ENCODE measurements at regions not wholly inside any gene's neighbourhood (a gene's known extent, or its start where the extent isn't known, plus 50 kb on each side); places are given as distances from the start of the nearest gene placed in this dataset.

DNA sequence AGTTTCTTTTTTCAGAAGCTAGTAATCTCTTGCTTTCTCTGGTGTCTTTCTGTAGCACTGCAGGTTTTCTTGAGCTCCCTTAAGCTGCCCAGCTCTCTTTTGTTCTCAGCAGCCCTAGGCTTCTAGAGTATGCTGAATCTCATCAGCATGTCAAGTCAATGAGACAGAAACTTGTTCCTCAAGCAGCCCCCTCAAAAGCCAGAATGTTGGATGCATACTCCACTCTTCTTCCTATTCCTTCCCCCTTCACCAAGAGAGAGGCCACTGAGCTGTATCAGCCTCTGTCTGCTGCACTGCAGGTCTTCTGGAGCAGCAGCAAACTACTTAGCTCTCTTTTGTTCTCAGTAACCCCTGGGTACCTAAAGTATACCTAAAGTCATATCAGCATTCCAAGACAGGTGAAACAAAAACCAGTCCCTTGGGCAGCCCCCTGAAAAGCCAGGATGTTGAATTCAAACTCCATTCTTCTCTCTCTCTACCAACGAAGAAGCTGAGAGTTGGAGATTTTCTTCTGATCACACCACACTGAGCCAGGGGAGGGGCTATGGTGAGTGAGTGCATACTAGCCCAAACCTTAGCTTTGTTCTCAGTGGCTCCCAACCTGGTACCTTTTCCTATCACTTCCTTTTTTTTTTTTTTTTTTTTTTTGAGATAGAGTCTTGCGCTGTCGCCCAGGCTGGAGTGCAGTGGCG is 73.3 kb upstream of the WAC start:
- no peak for DNase-seq
- Mint-ChIP-seq H3K4me1 (ENCODE audit: low read depth, unreplicated experiment) (no peaks in the 10 kb centered on the region), H3K4me3 (ENCODE audit: unreplicated experiment) (no peak overlapping the region), H3K27ac (ENCODE audit: unreplicated experiment) (no peak overlapping the region), H3K27me3 (ENCODE audit: insufficient read depth, unreplicated experiment) (no peaks in the 10 kb centered on the region), H3K36me3 (ENCODE audit: insufficient read depth, unreplicated experiment) (no peaks in the 10 kb centered on the region), H3K9me3 (ENCODE audit: unreplicated experiment) (peaks cover 7% of the 10 kb centered on the region)
- H3K9me3 ChIP-seq = no peaks in the 10 kb centered on the region
- CTCF ChIA-PET = interaction anchor here (0.7 to 1.2 kb wide), 2 partner anchors 73 to 157 kb away, joined by 3 to 8 read pairs; partner anchors contain the start of genes MPP7 and WAC
- H3K27me3 ChIP-seq (replicated peaks; ENCODE audit: control insufficient read depth, insufficient read depth, low read length) = no peaks in the 10 kb centered on the region
- no peaks in the 10 kb centered on the region for H3K4me1 ChIP-seq
- no peak for TF ChIP-seq CTCF (IDR thresholded peaks at IDR 0.05; ENCODE audit: insufficient read depth in 1 of 2, low read depth in 1 of 2, low read length in 1 of 2, severe bottlenecking in 1 of 2, unreplicated experiment in 1 of 2)
- no TSS peak for BruUV-seq (replicated peaks)
- intact Hi-C loops (cut with micrococcal nuclease; ENCODE audit: unreplicated experiment) = no loop called here
- H3K36me3 ChIP-seq (ENCODE audit: control insufficient read depth, insufficient read depth, low read length) = no peaks in the 10 kb centered on the region
- POLR2A ChIA-PET = interaction anchor here (0.6 kb wide), 2 partner anchors 24 to 159 kb away, joined by 4 to 6 read pairs; no protein-coding TSS in a partner anchor
- no peak overlapping the region for H3K4me3 ChIP-seq (ENCODE audit: low read depth, low read length)

DNA sequence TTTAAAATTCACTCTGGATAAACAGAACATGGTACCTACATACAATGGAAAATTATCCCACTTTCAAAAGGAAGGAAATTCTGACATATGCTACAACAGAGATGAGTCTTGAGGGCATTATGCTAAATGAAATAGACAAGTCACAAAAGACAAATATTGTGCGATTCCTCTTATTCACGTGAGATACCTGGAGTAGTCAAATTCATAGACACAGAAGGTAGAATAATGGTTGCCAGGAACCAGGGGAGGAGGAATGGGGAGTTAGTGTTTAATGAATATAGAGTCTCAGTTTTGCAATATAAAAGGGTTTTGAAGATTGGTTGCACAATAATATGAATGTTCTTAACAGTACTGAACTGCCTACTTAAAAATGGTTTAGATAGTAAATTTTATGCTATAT is 69.8 kb upstream of the WAC start:
- Mint-ChIP-seq H3K4me3 (ENCODE audit: unreplicated experiment) (no peak overlapping the region), H3K4me1 (ENCODE audit: low read depth, unreplicated experiment) (no peaks in the 10 kb centered on the region), H3K36me3 (ENCODE audit: insufficient read depth, unreplicated experiment) (no peaks in the 10 kb centered on the region), H3K9me3 (ENCODE audit: unreplicated experiment) (no peaks in the 10 kb centered on the region), H3K27ac (ENCODE audit: unreplicated experiment) (no peak overlapping the region), H3K27me3 (ENCODE audit: insufficient read depth, unreplicated experiment) (no peaks in the 10 kb centered on the region)
- H3K9me3 ChIP-seq = no peaks in the 10 kb centered on the region
- H3K27me3 ChIP-seq (replicated peaks; ENCODE audit: control insufficient read depth, insufficient read depth, low read length) = no peaks in the 10 kb centered on the region
- intact Hi-C loops (cut with micrococcal nuclease; ENCODE audit: unreplicated experiment) = no loop called here
- CTCF ChIA-PET = no interaction called here
- POLR2A ChIA-PET = no interaction called here
- no peaks in the 10 kb centered on the region for H3K4me1 ChIP-seq
- no peak for TF ChIP-seq CTCF (IDR thresholded peaks at IDR 0.05; ENCODE audit: insufficient read depth in 1 of 2, low read depth in 1 of 2, low read length in 1 of 2, severe bottlenecking in 1 of 2, unreplicated experiment in 1 of 2)
- DNase-seq = no peak
- no peaks in the 10 kb centered on the region for H3K36me3 ChIP-seq (ENCODE audit: control insufficient read depth, insufficient read depth, low read length)
- H3K4me3 ChIP-seq (ENCODE audit: low read depth, low read length) = no peak overlapping the region
- no TSS peak for BruUV-seq (replicated peaks)

GRCh38 chr10:28463676-28464395 is 69.1 kb upstream of the WAC start:
- Mint-ChIP-seq H3K36me3 (ENCODE audit: insufficient read depth, unreplicated experiment) (no peaks in the 10 kb centered on the region), H3K4me1 (ENCODE audit: low read depth, unreplicated experiment) (no peaks in the 10 kb centered on the region)

More at GRCh38 chr10:28463676-28464395, 69.1 kb upstream of the WAC start:
- Histone ChIP-seq H3K9me3 (no peaks in the 10 kb centered on the region), H3K4me3 (ENCODE audit: low read depth, low read length) (no peak overlapping the region), H3K4me1 (no peaks in the 10 kb centered on the region), H3K36me3 (ENCODE audit: control insufficient read depth, insufficient read depth, low read length) (no peaks in the 10 kb centered on the region), H3K27me3 (replicated peaks; ENCODE audit: control insufficient read depth, insufficient read depth, low read length) (no peaks in the 10 kb centered on the region)
- no peak for TF ChIP-seq CTCF (IDR thresholded peaks at IDR 0.05; ENCODE audit: insufficient read depth in 1 of 2, low read depth in 1 of 2, low read length in 1 of 2, severe bottlenecking in 1 of 2, unreplicated experiment in 1 of 2)
- no peaks in the 10 kb centered on the region for H3K9me3 Mint-ChIP-seq (ENCODE audit: unreplicated experiment)
- no peak overlapping the region for H3K4me3 Mint-ChIP-seq (ENCODE audit: unreplicated experiment)
- intact Hi-C loops (cut with micrococcal nuclease; ENCODE audit: unreplicated experiment) = no loop called here
- POLR2A ChIA-PET = no interaction called here
- no peak overlapping the region for H3K27ac Mint-ChIP-seq (ENCODE audit: unreplicated experiment)
- no peak for DNase-seq
- CTCF ChIA-PET = no interaction called here
- no TSS peak for BruUV-seq (replicated peaks)
- no peaks in the 10 kb centered on the region for H3K27me3 Mint-ChIP-seq (ENCODE audit: insufficient read depth, unreplicated experiment)

Data from Caco-2 (cell line).